Neuronal stem cell (in vitro differentiated cells): ENCODE measurements at regions not wholly inside any gene's neighbourhood (a gene's known extent, or its start where the extent isn't known, plus 50 kb on each side); places are given as distances from the start of the nearest gene placed in this dataset.

Experiments used
- DNase-seq: peaks from one replicate; pipeline ENCODE4 v3.0.0-alpha.2; 2013; ENCODE audit warnings: low spot score
- H2AFZ ChIP-seq: one replicate; pipeline ENCODE4 v1.6.1; 2013; ENCODE audit warnings: mild to moderate bottlenecking, low read length, inconsistent platforms
- H2AK5ac ChIP-seq: 2 replicates; pipeline ENCODE4 v1.6.1; 2013; ENCODE audit warnings: low read depth, mild to moderate bottlenecking, inconsistent platforms, low read length, moderate library complexity, mixed read lengths
- H2BK120ac ChIP-seq: 2 replicates; pipeline ENCODE4 v1.6.1; 2013; ENCODE audit warnings: low read depth, mild to moderate bottlenecking, inconsistent platforms, low read length, moderate library complexity, mixed read lengths
- H2BK12ac ChIP-seq: one replicate; pipeline ENCODE4 v1.6.1; 2013; ENCODE audit warnings: low read length, inconsistent platforms
- H2BK15ac ChIP-seq: 2 replicates; pipeline ENCODE4 v1.6.1; 2013; ENCODE audit warnings: mild to moderate bottlenecking, low read length, inconsistent platforms, mixed read lengths
- H2BK5ac ChIP-seq: one replicate; pipeline ENCODE4 v1.6.1; 2013; ENCODE audit warnings: inconsistent platforms, mild to moderate bottlenecking, low read length, moderate library complexity
- H3K14ac ChIP-seq: one replicate; pipeline ENCODE4 v1.6.1; 2013; ENCODE audit warnings: low read length, inconsistent platforms
- H3K18ac ChIP-seq: 2 replicates; pipeline ENCODE4 v1.6.1; 2013; ENCODE audit warnings: low read length, inconsistent platforms
- H3K23ac ChIP-seq: 2 replicates; pipeline ENCODE4 v1.6.1; 2013; ENCODE audit warnings: low read depth, mild to moderate bottlenecking, mixed read lengths, low read length, inconsistent platforms; ENCODE audit not compliant: poor library complexity
- H3K27ac ChIP-seq: replicated peaks from 3 replicates; pipeline ENCODE4 v1.5.1; 2013; ENCODE audit warnings: low read length, inconsistent platforms
- H3K27me3 ChIP-seq, 3 experiments: 2 replicates each; pipeline ENCODE4 v1.6.1; 2013; ENCODE audit warnings: low read length in 3 of 3, mild to moderate bottlenecking in 2 of 3, inconsistent platforms in 1 of 3, low read depth in 1 of 3, mixed read lengths in 1 of 3, moderate library complexity in 1 of 3; ENCODE audit not compliant: control insufficient read depth in 3 of 3, insufficient read depth in 3 of 3
- H3K36me3 ChIP-seq, 2 donors: replicated peaks in 1 of 2; 2 replicates each; pipeline ENCODE4 v1.6.1; 2013; ENCODE audit warnings: low read length in 2 of 2; ENCODE audit not compliant: control insufficient read depth in 2 of 2, insufficient read depth in 2 of 2
- H3K4ac ChIP-seq: 2 replicates; pipeline ENCODE4 v1.6.1; 2013; ENCODE audit warnings: inconsistent platforms, mild to moderate bottlenecking, low read length, moderate library complexity
- H3K4me1 ChIP-seq, 2 donors: 1 replicate in 1 of 2; 2 replicates in 1 of 2; pipeline ENCODE4 v1.6.1; 2013; ENCODE audit warnings: low read length in 2 of 2, low read depth in 1 of 2; ENCODE audit not compliant: control insufficient read depth in 2 of 2, insufficient read depth in 1 of 2
- H3K4me2 ChIP-seq: one replicate; pipeline ENCODE4 v1.6.1; 2013; ENCODE audit warnings: mild to moderate bottlenecking, low read length, inconsistent platforms; ENCODE audit not compliant: insufficient read depth, poor library complexity, severe bottlenecking
- H3K4me3 ChIP-seq, 2 donors: 2 replicates each; pipeline ENCODE4 v1.5.1; 2013; ENCODE audit warnings: low read length in 2 of 2, mild to moderate bottlenecking in 2 of 2, inconsistent platforms in 1 of 2, moderate library complexity in 1 of 2
- H3K79me1 ChIP-seq: one replicate; pipeline ENCODE4 v1.6.1; 2013; ENCODE audit warnings: low read depth, mild to moderate bottlenecking, inconsistent platforms, low read length, moderate library complexity
- H3K9ac ChIP-seq: one replicate; pipeline ENCODE4 v1.6.1; 2013; ENCODE audit warnings: mild to moderate bottlenecking, low read depth, low read length, inconsistent platforms; ENCODE audit not compliant: poor library complexity
- H3K9me3 ChIP-seq, 2 donors: replicated peaks in 1 of 2; 2 replicates each; pipeline versions ENCODE3 to v1.6.1; 2013; ENCODE audit warnings: low read length in 2 of 2, mild to moderate bottlenecking in 2 of 2, inconsistent platforms in 1 of 2, low read depth in 1 of 2, mixed read lengths in 1 of 2, moderate library complexity in 1 of 2; ENCODE audit not compliant: control insufficient read depth in 2 of 2, insufficient read depth in 1 of 2
- H4K8ac ChIP-seq: one replicate; pipeline ENCODE4 v1.6.1; 2013; ENCODE audit warnings: low read depth, mild to moderate bottlenecking, inconsistent platforms, low read length, moderate library complexity
- H4K91ac ChIP-seq: one replicate; pipeline ENCODE4 v1.6.1; 2013; ENCODE audit warnings: low read length, low read depth, mild to moderate bottlenecking, inconsistent platforms; ENCODE audit not compliant: poor library complexity
- WGBS, 2 donors: extraction: QIAGEN DNeasy Blood & Tissue Kit; methylation state at CpG; one replicate each; pipeline ENCODE4 v1.1.7; 2013; ENCODE audit warnings: missing lambda C conversion rate in 2 of 2, mixed read lengths in 1 of 2; ENCODE audit not compliant: insufficient read length in 2 of 2, insufficient replicate concordance in 1 of 2; ENCODE audit errors: extremely low coverage in 2 of 2; 5-methylcytosine and 5-hydroxymethylcytosine counted together

- Histone ChIP-seq H3K4me3 (no peak overlapping the region), H2BK120ac (no peak overlapping the region), H3K14ac (no peak overlapping the region), H4K91ac (no peak overlapping the region), H2BK5ac (no peak overlapping the region), H3K27me3 (no peaks in the 10 kb centered on the region), H3K4me1 (peaks cover 9 to 35% of the 10 kb centered on the region in 2 donors), H3K79me1 (no peaks in the 10 kb centered on the region), H3K36me3 (no peaks in the 10 kb centered on the region), H3K9me3 (no peaks in the 10 kb centered on the region), H3K18ac (no peak overlapping the region), H3K27ac (no peak overlapping the region), H3K23ac (no peak overlapping the region), H2AFZ (peak overlapping the region; percentile 43), H2AK5ac (no peak overlapping the region), H2BK15ac (no peak overlapping the region), H3K4me2 (no peak overlapping the region), H4K8ac (no peak overlapping the region), H3K4ac (no peak overlapping the region), H2BK12ac (no peak overlapping the region), H3K9ac (no peak overlapping the region)
- no CpG with 5 or more reads among the region's 4 CpGs for WGBS, 2 donors
- DNase-seq = no peak
These were observed 70.8 kb upstream of the RPS23 start for GRCh38 chr5:82348784-82349425.

GRCh38 chr5:82347201-82347865 lies 69.2 kb upstream of the RPS23 start:
- H3K14ac ChIP-seq = no peak overlapping the region
- H2BK15ac ChIP-seq = no peak overlapping the region
- no peaks in the 10 kb centered on the region for H3K36me3 ChIP-seq
- no peaks in the 10 kb centered on the region for H3K9me3 ChIP-seq
- no peak overlapping the region for H2AK5ac ChIP-seq
- no peak overlapping the region for H3K4me2 ChIP-seq
- no peak for DNase-seq
- H2AFZ ChIP-seq = peak overlapping the region; percentile 80
- no peaks in the 10 kb centered on the region for H3K27me3 ChIP-seq
- WGBS, 2 donors = no CpG with 5 or more reads among the region's 12 CpGs
- H2BK120ac ChIP-seq = no peak overlapping the region
- H3K27ac ChIP-seq = no peak overlapping the region
- no peak overlapping the region for H2BK12ac ChIP-seq
- H4K91ac ChIP-seq = no peak overlapping the region
- no peak overlapping the region for H3K4ac ChIP-seq
- H3K9ac ChIP-seq = no peak overlapping the region
- no peak overlapping the region for H2BK5ac ChIP-seq
- H3K4me1 ChIP-seq = peaks cover 9 to 35% of the 10 kb centered on the region in 2 donors
- no peak overlapping the region for H3K23ac ChIP-seq
- H3K79me1 ChIP-seq = no peaks in the 10 kb centered on the region
- H4K8ac ChIP-seq = no peak overlapping the region
- peak overlapping the region; percentile 6 for H3K18ac ChIP-seq
- H3K4me3 ChIP-seq = peak overlapping the region in 1 of 2 donors; percentile 18

GRCh38 chr5:82346399-82347165 lies 68.4 kb upstream of the RPS23 start:
- Histone ChIP-seq H3K9me3 (no peaks in the 10 kb centered on the region), H3K4me2 (no peak overlapping the region), H2AFZ (peak overlapping the region; percentile 80), H2BK5ac (no peak overlapping the region), H2AK5ac (no peak overlapping the region), H3K23ac (no peak overlapping the region), H4K91ac (no peak overlapping the region), H3K4ac (no peak overlapping the region), H3K9ac (no peak overlapping the region), H3K14ac (no peak overlapping the region), H2BK12ac (no peak overlapping the region), H4K8ac (no peak overlapping the region), H3K18ac (no peak overlapping the region), H3K4me3 (peak overlapping the region in 1 of 2 donors; percentile 18), H3K79me1 (no peaks in the 10 kb centered on the region), H3K27me3 (no peaks in the 10 kb centered on the region), H3K27ac (no peak overlapping the region), H3K4me1 (peaks cover 9 to 35% of the 10 kb centered on the region in 2 donors), H2BK120ac (no peak overlapping the region), H2BK15ac (no peak overlapping the region), H3K36me3 (no peaks in the 10 kb centered on the region)
- DNase-seq = no peak
- no CpG with 5 or more reads among the region's 10 CpGs for WGBS, 2 donors

GRCh38 chr5:82345108-82345507 lies 67.0 kb upstream of the RPS23 start:
- H2AFZ ChIP-seq = peak overlapping the region; percentile 3
- no peak overlapping the region for H2BK120ac ChIP-seq
- peaks cover 9 to 38% of the 10 kb centered on the region in 2 donors for H3K4me1 ChIP-seq

More at GRCh38 chr5:82345108-82345507, 67.0 kb upstream of the RPS23 start:
- Histone ChIP-seq H3K36me3 (no peaks in the 10 kb centered on the region), H4K8ac (no peak overlapping the region), H3K18ac (no peak overlapping the region), H2AK5ac (no peak overlapping the region), H3K4ac (no peak overlapping the region), H3K9me3 (no peaks in the 10 kb centered on the region), H2BK5ac (no peak overlapping the region), H4K91ac (no peak overlapping the region), H3K4me3 (no peak overlapping the region), H3K23ac (no peak overlapping the region), H3K27me3 (no peaks in the 10 kb centered on the region), H3K9ac (no peak overlapping the region), H3K4me2 (no peak overlapping the region), H3K27ac (no peak overlapping the region), H2BK15ac (no peak overlapping the region), H3K79me1 (no peaks in the 10 kb centered on the region), H3K14ac (no peak overlapping the region), H2BK12ac (no peak overlapping the region)
- WGBS, 2 donors = no CpG with 5 or more reads among the region's 3 CpGs
- DNase-seq = no peak
